K562 (cell line): ENCODE measurements at regions not wholly inside any gene's neighbourhood (a gene's known extent, or its start where the extent isn't known, plus 50 kb on each side); places are given as distances from the start of the nearest gene placed in this dataset.

Experiments used
- BDP1 ChIP-seq: IDR thresholded peaks from 3 replicates; pipeline ENCODE4 v1.6.1; 2011; ENCODE audit not compliant: insufficient read length, insufficient read depth
- ELF1 ChIP-seq: fragments of 200-800 bp; sonication (Bioruptor generic); IDR thresholded peaks from 2 replicates; pipeline ENCODE4 v1.6.1; 2016; ENCODE audit warnings: missing genetic modification characterization, missing compliant biosample characterization
- FIP1L1 ChIP-seq: fragments of 200-400 bp; formaldehyde crosslinking; IDR thresholded peaks from 2 replicates; pipeline ENCODE4 v1.6.1; 2018; ENCODE audit warnings: mild to moderate bottlenecking, low read depth, low read length; ENCODE audit not compliant: poor library complexity, severe bottlenecking
- HBP1 ChIP-seq: fragments of 450-650 bp; formaldehyde crosslinking; IDR thresholded peaks from 2 replicates; pipeline ENCODE4 v1.4.0; 2022; ENCODE audit warnings: missing genetic modification characterization
- HCFC1 ChIP-seq: IDR thresholded peaks from 2 replicates; pipeline ENCODE4 v1.6.1; 2012; ENCODE audit warnings: low read depth, low read length, improper control_type of control experiment
- HMG20A ChIP-seq: fragments of 450-650 bp; formaldehyde crosslinking; conservative IDR thresholded peaks from 2 replicates; pipeline ENCODE4 v1.4.0; 2020; ENCODE audit warnings: mild to moderate bottlenecking, mixed read lengths
- ILK ChIP-seq: fragments of 450-650 bp; IDR thresholded peaks from 2 replicates; pipeline ENCODE4 v1.6.1; 2016; ENCODE audit warnings: missing genetic modification characterization, low read depth, mild to moderate bottlenecking, missing compliant biosample characterization, moderate library complexity, borderline replicate concordance
- POLR2A ChIP-seq: fragments of 450-650 bp; conservative IDR thresholded peaks from 2 replicates; pipeline ENCODE4 v1.6.1; 2016
- RBM25 ChIP-seq: fragments of 200-400 bp; formaldehyde crosslinking; IDR thresholded peaks from 2 replicates; pipeline ENCODE4 v1.6.1; 2018; ENCODE audit warnings: low read length, low read depth, moderate library complexity; ENCODE audit not compliant: severe bottlenecking
- ZBTB33 ChIP-seq: sonication (generic); formaldehyde crosslinking; IDR thresholded peaks from 2 replicates; pipeline ENCODE4 v1.8.1; 2023; ENCODE audit warnings: mild to moderate bottlenecking, missing genetic modification reagents
- ZFP30 ChIP-seq: fragments of 250-450 bp; sonication (Bioruptor Pico); IDR thresholded peaks from 2 replicates; pipeline ENCODE4 v1.8.0; 2022; ENCODE audit warnings: moderate library complexity, mild to moderate bottlenecking, inconsistent platforms, borderline replicate concordance
- ZNF431 ChIP-seq: sonication (generic); formaldehyde crosslinking; IDR thresholded peaks from 2 replicates; pipeline ENCODE4 v1.8.0; 2022; ENCODE audit warnings: mild to moderate bottlenecking, missing genetic modification reagents
- TF ChIP-seq, protein P1 (sequence below): fragments of 450-650 bp; IDR thresholded peaks from one replicate; pipeline ENCODE4 v1.6.1; 2018; ENCODE audit warnings: mild to moderate bottlenecking, moderate library complexity; ENCODE audit not compliant: partially characterized antibody
- TF ChIP-seq, protein P2 (sequence below), 2 experiments: fragments of 450-650 bp in 1 of 2; sonication (generic) in 1 of 2; formaldehyde crosslinking; conservative IDR thresholded peaks; 2 replicates each; pipeline versions ENCODE4 v1.4.0 to v1.8.1; 2020 to 2022; ENCODE audit warnings: mild to moderate bottlenecking in 1 of 2, missing genetic modification reagents in 1 of 2

DNA sequence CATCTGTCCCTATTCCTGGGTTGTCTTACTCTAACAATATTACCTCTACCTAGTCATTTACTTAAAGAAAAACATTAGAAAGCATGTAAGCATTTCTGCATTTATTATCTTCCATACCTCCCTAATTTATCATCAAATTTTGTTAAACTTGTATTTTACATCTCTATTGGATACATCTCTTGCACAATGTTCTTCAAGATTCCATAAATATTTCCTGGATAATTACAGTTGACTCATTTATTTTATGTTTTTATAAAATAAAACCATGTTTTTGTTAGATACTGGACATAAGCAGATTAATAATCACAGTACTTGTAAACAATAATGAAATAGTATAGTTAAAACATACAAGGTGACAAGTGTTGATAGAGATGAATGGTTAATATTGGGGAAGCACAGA, 209.0 kb downstream of the TMTC3 start:
- TF ChIP-seq RBM25, result no peak
- no peak for TF ChIP-seq ILK (tag)
- TF ChIP-seq, protein P1, sequence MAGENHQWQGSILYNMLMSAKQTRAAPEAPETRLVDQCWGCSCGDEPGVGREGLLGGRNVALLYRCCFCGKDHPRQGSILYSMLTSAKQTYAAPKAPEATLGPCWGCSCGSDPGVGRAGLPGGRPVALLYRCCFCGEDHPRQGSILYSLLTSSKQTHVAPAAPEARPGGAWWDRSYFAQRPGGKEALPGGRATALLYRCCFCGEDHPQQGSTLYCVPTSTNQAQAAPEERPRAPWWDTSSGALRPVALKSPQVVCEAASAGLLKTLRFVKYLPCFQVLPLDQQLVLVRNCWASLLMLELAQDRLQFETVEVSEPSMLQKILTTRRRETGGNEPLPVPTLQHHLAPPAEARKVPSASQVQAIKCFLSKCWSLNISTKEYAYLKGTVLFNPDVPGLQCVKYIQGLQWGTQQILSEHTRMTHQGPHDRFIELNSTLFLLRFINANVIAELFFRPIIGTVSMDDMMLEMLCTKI, result no peak
- TF ChIP-seq HMG20A (CRISPR knock-in tag), result no peak
- TF ChIP-seq ZBTB33 (CRISPR knock-in tag), result no peak
- no peak for TF ChIP-seq ZNF431 (CRISPR knock-in tag)
- TF ChIP-seq ELF1 (tag), result no peak
- no peak for TF ChIP-seq HBP1 (CRISPR knock-in tag)
- TF ChIP-seq FIP1L1, result no peak
- TF ChIP-seq HCFC1, result no peak
- TF ChIP-seq, protein P2, sequence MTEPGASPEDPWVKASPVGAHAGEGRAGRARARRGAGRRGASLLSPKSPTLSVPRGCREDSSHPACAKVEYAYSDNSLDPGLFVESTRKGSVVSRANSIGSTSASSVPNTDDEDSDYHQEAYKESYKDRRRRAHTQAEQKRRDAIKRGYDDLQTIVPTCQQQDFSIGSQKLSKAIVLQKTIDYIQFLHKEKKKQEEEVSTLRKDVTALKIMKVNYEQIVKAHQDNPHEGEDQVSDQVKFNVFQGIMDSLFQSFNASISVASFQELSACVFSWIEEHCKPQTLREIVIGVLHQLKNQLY (CRISPR knock-in tag; conservative IDR thresholded peaks at IDR 0.05), result no peak
- no peak for TF ChIP-seq ZFP30
- no peak for TF ChIP-seq POLR2A
- no peak for TF ChIP-seq BDP1
